SK-N-SH (cell line): ENCODE measurements at regions not wholly inside any gene's neighbourhood (a gene's known extent, or its start where the extent isn't known, plus 50 kb on each side); places are given as distances from the start of the nearest gene placed in this dataset.
A peak's percentile ranks its signal among the peaks of the same experiment; 100 is the strongest.

Source experiments
- CTCF ChIA-PET: fragments of 300-600, 350-600 bp; formaldehyde crosslinking; extraction: SDS; loops from one replicate; lab custom pipeline; 2021; lab: Yijun Ruan, JAX
- POLR2A ChIA-PET: fragments of 350-600 bp; sonication (Branson Sonifier 250); formaldehyde crosslinking; extraction: SDS; loops from one replicate; lab custom pipeline; 2020; ENCODE audit warnings: antibody characterized with exemption, inconsistent platforms; lab: Yijun Ruan, JAX
- DNase-seq: peaks from one replicate; pipeline ENCODE4 v3.0.0; 2012
- H2AFZ ChIP-seq: fragments of 200-600 bp; sonication (generic); 2 replicates; pipeline ENCODE4 v1.8.1; 2016; ENCODE audit warnings: antibody characterized with exemption, mild to moderate bottlenecking, low read depth
- H3F3A ChIP-seq: fragments of 200-600 bp; sonication (generic); replicated peaks from 2 replicates; pipeline ENCODE3; 2016; ENCODE audit warnings: antibody characterized with exemption, mild to moderate bottlenecking; ENCODE audit not compliant: insufficient read depth
- H3K27ac ChIP-seq, 2 experiments: fragments of 200-500 bp in 1 of 2; fragments of 200-600 bp in 1 of 2; sonication (Bioruptor generic) in 1 of 2; sonication (generic), shearing (Covaris generic) in 1 of 2; 2 replicates each; pipeline versions ENCODE4 v1.5.1 to v1.6.1; 2014 to 2016; ENCODE audit warnings: low read depth in 2 of 2, inconsistent platforms in 1 of 2, low read length in 1 of 2, mild to moderate bottlenecking in 1 of 2, mixed read lengths in 1 of 2
- H3K27me3 ChIP-seq: fragments of 200-600 bp; sonication (generic), shearing (Covaris generic); 2 replicates; pipeline ENCODE4 v1.6.1; 2016; ENCODE audit warnings: mixed run types; ENCODE audit not compliant: insufficient read depth
- H3K36me3 ChIP-seq, 2 experiments: fragments of 200-500 bp in 1 of 2; fragments of 200-600 bp in 1 of 2; sonication (Bioruptor generic) in 1 of 2; sonication (generic) in 1 of 2; replicated peaks in 1 of 2; 2 replicates each; pipeline versions ENCODE3 to v1.5.1; 2014 to 2016; ENCODE audit warnings: low read length in 1 of 2, mild to moderate bottlenecking in 1 of 2; ENCODE audit not compliant: insufficient read depth in 2 of 2, control insufficient read depth in 1 of 2
- H3K4me1 ChIP-seq, 2 experiments: fragments of 200-500 bp in 1 of 2; fragments of 200-600 bp in 1 of 2; sonication (Bioruptor generic) in 1 of 2; sonication (generic), shearing (Covaris generic) in 1 of 2; 2 replicates each; pipeline versions ENCODE4 v1.5.1 to v1.6.1; 2014 to 2016; ENCODE audit warnings: low read depth in 1 of 2, low read length in 1 of 2, mixed run types in 1 of 2; ENCODE audit not compliant: insufficient read depth in 2 of 2, control insufficient read depth in 1 of 2
- H3K4me2 ChIP-seq: fragments of 200-600 bp; sonication (generic), shearing (Covaris generic); 2 replicates; pipeline ENCODE4 v1.6.1; 2017; ENCODE audit warnings: mixed run types
- H3K4me3 ChIP-seq, 2 experiments: fragments of 200-500 bp in 1 of 2; fragments of 200-600 bp in 1 of 2; sonication (Bioruptor generic) in 1 of 2; sonication (generic), shearing (Covaris generic) in 1 of 2; 2 replicates each; pipeline versions ENCODE4 v1.5.1 to v1.8.1; 2014 to 2016; ENCODE audit warnings: low read depth in 2 of 2, inconsistent platforms in 1 of 2, low read length in 1 of 2, mild to moderate bottlenecking in 1 of 2, mixed read lengths in 1 of 2, moderate library complexity in 1 of 2
- H3K79me2 ChIP-seq: fragments of 200-600 bp; sonication (generic); 2 replicates; pipeline ENCODE4 v1.8.1; 2017; ENCODE audit warnings: mild to moderate bottlenecking; ENCODE audit not compliant: insufficient read depth
- H3K9ac ChIP-seq: fragments of 200-600 bp; sonication (generic); 2 replicates; pipeline ENCODE4 v1.6.1; 2017; ENCODE audit warnings: mixed run types
- H3K9me2 ChIP-seq: fragments of 200-600 bp; sonication (generic); 2 replicates; pipeline ENCODE4 v1.6.1; 2017; ENCODE audit warnings: mixed run types
- H3K9me3 ChIP-seq: fragments of 200-600 bp; sonication (generic); 2 replicates; pipeline ENCODE4 v1.6.1; 2017; ENCODE audit warnings: mixed run types, mild to moderate bottlenecking, moderate library complexity
- H4K20me1 ChIP-seq: fragments of 200-600 bp; sonication (generic); 2 replicates; pipeline ENCODE4 v1.6.1; 2017; ENCODE audit warnings: mild to moderate bottlenecking, mixed run types; ENCODE audit not compliant: insufficient read depth
- CHD2 ChIP-seq: fragments of 150-350 bp; IDR thresholded peaks from 2 replicates; pipeline ENCODE4 v1.6.1; 2018; ENCODE audit warnings: low read length; ENCODE audit not compliant: partially characterized antibody
- ELF1 ChIP-seq: IDR thresholded peaks from 2 replicates; pipeline ENCODE4 v1.4.0; 2012
- EP300 ChIP-seq, 2 experiments: IDR thresholded peaks; 2 replicates each; pipeline versions ENCODE4 v1.4.0 to v1.6.1; 2012; ENCODE audit warnings: borderline replicate concordance in 1 of 2, low read depth in 1 of 2, low read length in 1 of 2
- EZH2phosphoT487 ChIP-seq: fragments of 200-600 bp; sonication (generic); IDR thresholded peaks from 2 replicates; pipeline ENCODE4 v1.6.1; 2017; ENCODE audit warnings: low read depth, mixed run types, mild to moderate bottlenecking, antibody characterized with exemption, moderate library complexity, borderline replicate concordance
- FOSL2 ChIP-seq: IDR thresholded peaks from 2 replicates; pipeline ENCODE4 v1.4.0; 2012; ENCODE audit warnings: low read depth, mild to moderate bottlenecking, moderate library complexity, borderline replicate concordance
- FOXJ3 ChIP-seq: sonication (generic); formaldehyde crosslinking; IDR thresholded peaks from 2 replicates; pipeline ENCODE4 v1.5.1; 2020; ENCODE audit warnings: mild to moderate bottlenecking, missing genetic modification reagents
- FOXM1 ChIP-seq: IDR thresholded peaks from 2 replicates; pipeline ENCODE4 v1.4.0; 2012; ENCODE audit warnings: low read depth, mild to moderate bottlenecking
- GATA2 ChIP-seq: sonication (generic); formaldehyde crosslinking; IDR thresholded peaks from 2 replicates; pipeline ENCODE4 v1.5.0; 2020; ENCODE audit warnings: mild to moderate bottlenecking, missing genetic modification reagents
- MAX ChIP-seq: IDR thresholded peaks from 2 replicates; pipeline ENCODE4 v1.4.0; 2012; ENCODE audit warnings: low read depth
- MEF2A ChIP-seq: IDR thresholded peaks from 2 replicates; pipeline ENCODE4 v1.4.0; 2012; ENCODE audit warnings: low read depth, borderline replicate concordance
- RAD21 ChIP-seq: IDR thresholded peaks from 2 replicates; pipeline ENCODE4 v1.6.1; 2012; ENCODE audit warnings: mild to moderate bottlenecking, low read length
- RCOR1 ChIP-seq: fragments of 150-350 bp; IDR thresholded peaks from 2 replicates; pipeline ENCODE4 v1.6.1; 2017; ENCODE audit warnings: antibody characterized with exemption, low read length
- RXRA ChIP-seq: IDR thresholded peaks from 2 replicates; pipeline ENCODE4 v1.4.0; 2012; ENCODE audit warnings: low read depth, mild to moderate bottlenecking, borderline replicate concordance
- SMC3 ChIP-seq: IDR thresholded peaks from 2 replicates; pipeline ENCODE4 v1.6.1; 2012; ENCODE audit warnings: low read depth, low read length, improper control_type of control experiment
- TAF1 ChIP-seq: IDR thresholded peaks from 2 replicates; pipeline ENCODE4 v1.6.1; 2012; ENCODE audit warnings: low read depth, mild to moderate bottlenecking, low read length, moderate library complexity, borderline replicate concordance
- TCF12 ChIP-seq: IDR thresholded peaks from 2 replicates; pipeline ENCODE4 v1.4.0; 2012
- YY1 ChIP-seq: IDR thresholded peaks from 2 replicates; pipeline ENCODE4 v1.4.0; 2012; ENCODE audit warnings: low read depth, mild to moderate bottlenecking
- WGBS: methylation state at CpG from one replicate; pipeline ENCODE4 v1.1.6; 2017; ENCODE audit warnings: low lambda C conversion rate; 5-methylcytosine and 5-hydroxymethylcytosine counted together

DNA sequence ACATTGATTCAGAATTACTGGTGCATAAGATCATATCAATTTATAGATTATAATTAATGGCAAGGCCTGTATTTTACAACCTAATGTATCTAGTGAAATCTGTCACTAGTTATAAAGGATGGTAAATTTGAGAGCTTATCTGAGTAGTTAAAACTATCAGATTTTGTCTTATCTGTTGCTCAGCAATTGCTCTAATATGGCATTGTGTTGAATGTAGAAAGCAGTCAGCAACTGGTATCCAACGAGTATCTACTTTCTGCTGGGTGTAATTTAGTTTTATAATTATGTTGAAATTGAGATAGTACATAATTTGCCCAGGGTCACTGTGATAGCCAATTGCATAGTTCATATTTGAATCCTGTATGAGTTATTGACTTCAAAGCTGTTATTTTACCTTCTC is 1005.7 kb downstream of the CDH11 start:
- POLR2A ChIA-PET, result no interaction called here

GRCh38 chr16:64109241-64109640 is 1012.6 kb downstream of the CDH11 start:
- DNase-seq, result no peak
- Histone ChIP-seq H2AFZ (no peak overlapping the region), H3K4me3 (no peak overlapping the region), H3K9me2 (no peaks in the 10 kb centered on the region), H3K9me3 (no peaks in the 10 kb centered on the region), H3K27ac (no peak overlapping the region), H3K79me2 (no peaks in the 10 kb centered on the region), H3K4me1 (no peaks in the 10 kb centered on the region), H4K20me1 (no peaks in the 10 kb centered on the region), H3K4me2 (no peak overlapping the region), H3K9ac (no peak overlapping the region), H3K27me3 (no peaks in the 10 kb centered on the region), H3F3A (no peaks in the 10 kb centered on the region), H3K36me3 (no peaks in the 10 kb centered on the region)
- WGBS, result 59% methylated on average over 2 of the region's 2 CpGs
- ChIA-PET CTCF (no interaction called here), POLR2A (no interaction called here)
- TF ChIP-seq RAD21, result no peak
- TF ChIP-seq FOSL2, result no peak
- no peak for TF ChIP-seq ELF1
- no peak for TF ChIP-seq RXRA
- no peak for TF ChIP-seq GATA2 (CRISPR knock-in tag)
- TF ChIP-seq TCF12, result no peak
- TF ChIP-seq TAF1, result no peak
- no peak for TF ChIP-seq FOXM1
- no peak for TF ChIP-seq EZH2phosphoT487
- TF ChIP-seq MAX, result no peak

More for the DNA sequence above, 1005.7 kb downstream of the CDH11 start:
- TF ChIP-seq RCOR1, result peak; percentile 80
- no peak for TF ChIP-seq SMC3
- peak; percentile 73 for TF ChIP-seq GATA2 (CRISPR knock-in tag)
- TF ChIP-seq EP300 (IDR thresholded peaks at IDR 0.05; ENCODE audit: borderline replicate concordance in 1 of 2, low read depth in 1 of 2, low read length in 1 of 2), result peak in 1 of 2 experiments; percentile 65; a peak in 1 of 4 replicates
- TF ChIP-seq MEF2A, result no peak
- TF ChIP-seq MAX, result no peak
- peak; percentile 18 for TF ChIP-seq CHD2
- no peak for TF ChIP-seq FOXJ3
- TF ChIP-seq YY1, result no peak
- no peak for DNase-seq
- no peak overlapping the region for H3K4me3 ChIP-seq
- H3K9ac ChIP-seq, result no peak overlapping the region
- no peaks in the 10 kb centered on the region for H3K79me2 ChIP-seq
- no peaks in the 10 kb centered on the region for H3K4me1 ChIP-seq
- CTCF ChIA-PET, result no interaction called here
- no peaks in the 10 kb centered on the region for H3F3A ChIP-seq
- no peaks in the 10 kb centered on the region for H4K20me1 ChIP-seq
- no peaks in the 10 kb centered on the region for H3K36me3 ChIP-seq
- H3K9me3 ChIP-seq, result no peaks in the 10 kb centered on the region
- H3K9me2 ChIP-seq, result no peaks in the 10 kb centered on the region
- no peak overlapping the region for H2AFZ ChIP-seq
- H3K27me3 ChIP-seq, result no peaks in the 10 kb centered on the region
- no peak overlapping the region for H3K27ac ChIP-seq
- no peak overlapping the region for H3K4me2 ChIP-seq
- WGBS, result 14% methylated on average over 1 of the region's 1 CpG
